IPS DF 19.7 (cell line): ENCODE measurements at regions not wholly inside any gene's neighbourhood (a gene's known extent, or its start where the extent isn't known, plus 50 kb on each side); places are given as distances from the start of the nearest gene placed in this dataset.
A peak's percentile ranks its signal among the peaks of the same experiment; 100 is the strongest.
"Not testable (repeated sequence)": the region's sequence is repeated elsewhere in the genome, so short reads cannot be mapped to it uniquely, and the experiment has no call there.

Source experiments
- DNase-seq: peaks from one replicate; pipeline ENCODE4 v3.0.0-alpha.2; 2013; ENCODE audit warnings: low read depth, low spot score

DNA sequence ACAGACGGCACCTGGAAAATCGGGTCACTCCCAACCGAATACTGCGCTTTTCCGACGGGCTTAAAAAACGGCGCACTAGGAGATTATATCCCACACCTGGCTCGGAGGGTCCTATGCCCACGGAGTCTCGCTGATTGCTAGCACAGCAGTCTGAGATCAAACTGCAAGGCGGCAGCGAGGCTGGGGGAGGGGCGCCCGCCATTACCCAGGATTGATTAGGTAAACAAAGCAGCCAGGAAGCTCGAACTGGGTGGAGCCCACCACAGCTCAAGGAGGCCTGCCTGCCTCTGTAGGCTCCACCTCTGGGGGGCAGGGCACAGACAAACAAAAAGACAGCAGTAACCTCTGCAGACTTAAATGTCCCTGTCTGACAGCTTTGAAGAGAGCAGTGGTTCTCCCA, 64.5 kb downstream of the SLC30A10 start:
- not testable (repeated sequence) for DNase-seq

DNA sequence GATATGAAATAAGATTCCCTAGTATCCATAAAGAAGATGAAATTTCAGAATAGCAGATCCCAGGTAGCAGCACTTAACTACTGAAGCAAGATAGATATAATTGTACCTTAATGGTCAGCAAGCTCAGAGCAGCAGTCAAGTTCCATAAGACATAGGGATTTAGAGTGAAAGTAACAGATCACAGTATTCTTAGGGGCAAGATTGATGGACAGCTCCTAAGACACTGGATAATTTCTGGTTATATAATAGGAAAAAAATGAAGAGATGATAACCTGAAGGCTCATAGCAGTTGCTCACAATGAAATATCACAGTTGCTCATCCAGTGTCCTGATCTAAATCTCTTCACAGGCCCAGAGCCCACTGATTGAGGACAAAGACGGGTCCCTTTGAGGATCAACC, 66.0 kb downstream of the SLC30A10 start:
- DNase-seq, result no peak

DNA sequence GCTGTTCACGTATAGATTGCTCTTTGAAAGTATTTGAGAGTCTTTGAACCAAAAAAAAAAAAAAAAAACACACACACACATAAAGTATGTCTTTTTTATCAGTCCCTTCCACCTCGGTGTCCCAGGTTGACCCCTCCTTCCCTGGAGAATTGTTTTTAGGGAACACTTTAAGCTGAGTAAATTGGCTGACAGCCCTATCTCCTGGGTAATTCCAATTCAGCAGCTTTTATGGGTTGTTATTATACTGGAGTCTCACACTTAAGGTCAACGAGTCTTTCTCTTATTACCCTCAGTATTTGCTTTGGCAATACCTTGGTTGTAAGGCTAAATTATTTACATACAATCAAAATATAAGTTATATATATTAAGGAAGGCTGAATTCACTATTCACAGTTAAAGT, 69.4 kb downstream of the SLC30A10 start:
- DNase-seq, result no peak

DNA sequence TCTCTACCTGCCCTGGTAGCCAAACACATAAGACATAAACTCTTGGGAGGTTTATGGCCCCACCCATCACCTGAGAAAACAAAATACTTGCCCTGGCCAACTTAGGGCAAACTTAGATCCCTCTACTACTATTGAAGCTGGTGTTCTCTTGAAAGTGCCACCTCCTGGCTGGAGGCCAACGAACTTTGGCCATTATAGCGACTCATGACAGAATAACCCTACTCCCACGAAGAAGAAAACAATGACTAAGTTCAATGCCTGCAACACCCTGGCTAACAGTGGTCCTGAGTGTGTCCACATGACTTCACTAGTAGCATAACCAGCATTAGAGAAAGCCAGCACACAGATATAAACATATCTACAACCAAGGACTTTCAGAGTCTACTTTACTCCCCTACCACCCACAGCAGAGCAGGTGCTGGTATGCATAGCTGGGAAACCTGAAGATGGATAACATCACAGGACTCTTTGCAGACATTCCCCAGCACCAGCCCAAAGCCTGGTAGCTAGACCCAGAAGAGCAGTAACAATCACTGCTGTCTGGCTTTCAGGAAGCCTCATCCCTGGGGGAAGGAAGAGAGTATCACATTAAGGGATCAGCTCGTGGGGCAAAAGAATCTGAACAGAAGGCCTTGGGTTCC, 81.0 kb downstream of the SLC30A10 start:
- DNase-seq, result no peak

DNA sequence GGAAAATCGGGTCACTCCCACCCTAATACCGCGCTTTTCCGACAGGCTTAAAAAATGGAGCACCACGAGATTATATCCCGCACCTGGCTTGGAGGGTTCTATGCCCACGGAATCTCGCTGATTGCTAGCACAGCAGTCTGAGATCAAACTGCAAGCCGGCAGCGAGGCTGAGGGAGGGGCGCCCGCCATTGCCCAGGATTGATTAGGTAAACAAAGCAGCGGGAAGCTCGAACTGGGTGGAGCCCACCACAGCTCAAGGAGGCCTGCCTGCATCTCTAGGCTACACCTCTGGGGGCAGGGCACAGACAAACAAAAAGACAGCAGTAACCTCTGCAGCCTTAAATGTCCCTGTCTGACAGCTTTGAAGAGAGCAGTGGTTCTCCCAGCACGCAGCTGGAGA, 88.8 kb downstream of the SLC30A10 start:
- peak; percentile 9 for DNase-seq

DNA sequence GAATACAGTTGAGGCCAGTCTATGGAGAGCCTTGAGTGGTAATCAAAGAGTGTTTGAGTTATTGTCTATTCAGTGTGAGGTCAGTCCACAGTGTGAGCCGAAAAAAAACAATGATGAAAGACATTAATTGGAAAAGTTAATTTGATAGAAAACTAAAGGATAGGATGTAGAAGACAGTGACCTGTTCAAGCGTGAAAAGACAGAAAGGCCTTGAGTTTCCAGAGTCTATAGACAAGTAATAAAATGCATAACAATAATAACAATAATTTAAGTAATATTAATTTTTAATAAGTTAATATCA, 90.4 kb downstream of the SLC30A10 start:
- no peak for DNase-seq

DNA sequence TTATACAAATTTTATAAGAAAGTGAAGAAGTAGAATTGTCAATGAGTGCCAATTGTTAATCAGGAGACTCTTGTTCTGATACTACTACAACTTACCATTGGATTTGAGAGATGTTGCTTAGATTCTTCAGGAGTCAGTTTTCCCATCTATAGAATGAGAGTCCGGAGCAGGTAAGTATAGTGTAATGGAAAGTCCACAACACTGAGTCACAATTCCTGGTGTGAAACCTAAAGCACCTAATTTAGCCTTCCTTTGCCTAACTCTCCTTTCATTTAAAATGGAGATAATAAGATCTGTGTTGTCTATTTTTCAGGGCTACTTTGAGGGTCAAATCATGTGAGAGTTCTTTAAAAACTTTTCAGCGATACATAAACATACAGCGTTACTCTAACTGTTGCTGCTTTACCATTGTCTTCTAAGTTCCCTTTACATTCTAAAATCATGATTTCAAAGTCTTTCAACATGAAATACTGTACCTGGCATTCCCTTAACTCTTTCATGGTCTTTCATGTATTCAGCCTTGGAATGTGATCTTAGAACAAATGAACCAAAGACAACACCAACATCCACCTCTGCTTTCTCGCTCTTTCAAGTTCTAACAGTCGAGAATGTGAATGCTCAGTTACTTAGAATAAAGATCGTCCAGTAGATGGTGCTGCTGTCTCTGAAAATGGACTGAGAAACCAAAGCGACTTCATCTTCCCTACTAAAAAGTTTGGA, 90.9 kb downstream of the SLC30A10 start:
- peak; percentile 48 for DNase-seq

DNA sequence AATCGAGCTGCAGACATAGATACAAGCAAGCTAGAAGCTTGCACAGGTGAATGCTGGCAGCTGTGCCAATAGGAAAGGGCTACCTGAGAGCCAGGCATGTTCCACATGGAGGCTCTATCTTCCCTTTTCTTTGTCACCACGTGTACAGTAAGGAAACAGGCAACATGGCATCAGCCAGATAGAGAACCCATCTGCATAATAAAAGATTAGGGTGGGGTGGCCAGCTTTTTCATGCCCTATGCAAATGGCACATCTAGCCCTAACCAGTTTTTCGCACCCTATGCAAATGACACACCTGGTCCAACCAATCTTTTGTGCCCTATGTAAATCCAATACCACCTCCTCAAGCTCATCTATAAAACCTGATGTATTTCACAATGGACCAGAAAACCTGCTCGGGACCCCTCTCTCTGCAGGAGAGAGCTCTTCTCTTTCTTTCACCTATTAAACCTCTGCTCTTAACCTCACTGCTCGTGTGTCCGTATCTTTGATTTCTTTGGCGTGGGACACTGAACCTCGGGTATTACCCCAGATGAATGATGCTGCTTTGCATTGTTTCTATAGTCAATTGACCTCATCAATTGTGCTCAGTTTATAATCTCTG, 93.9 kb downstream of the SLC30A10 start:
- peak; percentile 82 for DNase-seq

DNA sequence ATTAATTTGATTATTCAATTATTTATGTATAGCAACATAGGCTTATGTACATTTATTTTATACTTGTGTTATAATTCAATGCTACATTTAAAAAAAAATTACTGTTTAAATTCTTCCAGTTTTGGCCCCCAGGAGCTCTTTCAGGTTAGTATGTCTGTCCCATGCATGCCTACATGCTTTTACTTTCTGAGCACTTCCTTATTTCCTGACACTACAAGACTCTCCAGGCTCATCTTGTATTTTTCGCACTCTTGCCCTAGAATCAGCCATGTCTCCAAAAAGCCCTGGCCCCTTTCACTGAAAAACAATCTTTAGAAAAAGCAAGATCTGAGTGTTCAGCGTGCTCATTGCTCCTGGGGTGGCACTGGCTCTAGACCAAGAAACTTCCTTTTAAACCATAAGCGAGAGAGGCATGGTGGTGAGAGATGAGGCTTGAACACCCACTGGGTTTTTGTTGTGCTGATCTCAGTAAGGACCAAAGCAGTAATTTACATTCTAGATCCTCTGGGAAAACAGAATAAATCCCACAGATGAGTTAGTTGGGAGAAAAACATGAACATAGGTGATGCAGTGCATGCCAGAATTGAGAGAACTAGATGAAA, 95.0 kb downstream of the SLC30A10 start:
- peak; percentile 15 for DNase-seq

DNA sequence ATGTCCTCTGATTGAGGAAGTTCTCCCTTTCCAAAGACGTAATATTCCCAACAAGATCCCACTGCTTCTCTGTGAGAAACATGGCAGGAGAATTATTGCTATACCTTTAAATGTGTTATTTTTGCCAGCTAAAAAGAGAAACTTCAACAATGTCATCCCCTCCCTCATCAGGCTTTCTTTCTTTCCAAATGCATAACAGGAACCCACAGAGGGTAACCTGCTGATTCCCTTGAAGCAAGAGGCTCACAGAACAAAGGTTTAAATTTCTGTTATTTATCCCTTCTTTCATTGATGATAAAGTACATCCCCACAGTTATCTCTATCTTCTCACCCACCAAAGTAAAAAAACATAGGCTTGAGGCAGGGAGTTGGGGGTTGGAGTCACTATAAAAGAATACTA, 102.1 kb downstream of the SLC30A10 start:
- DNase-seq, result no peak

DNA sequence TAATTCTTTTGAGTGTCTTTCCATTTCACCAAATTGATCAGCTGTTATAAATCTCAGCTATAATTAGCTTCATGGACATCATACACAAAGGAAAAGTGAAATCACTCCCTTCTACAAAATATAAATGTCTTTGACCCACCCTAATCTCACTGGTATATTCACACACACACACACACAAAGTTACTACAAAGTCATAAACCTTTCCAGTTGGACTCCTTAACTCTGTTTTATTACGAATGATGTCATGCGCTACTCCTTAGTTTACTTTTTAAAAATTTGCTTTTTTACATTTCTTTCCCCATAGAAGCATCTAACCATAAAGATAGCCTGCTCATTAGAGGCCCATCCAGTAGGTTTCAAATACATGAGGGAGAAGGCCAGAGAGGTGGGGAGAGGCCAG, 103.0 kb downstream of the SLC30A10 start:
- DNase-seq, result no peak

DNA sequence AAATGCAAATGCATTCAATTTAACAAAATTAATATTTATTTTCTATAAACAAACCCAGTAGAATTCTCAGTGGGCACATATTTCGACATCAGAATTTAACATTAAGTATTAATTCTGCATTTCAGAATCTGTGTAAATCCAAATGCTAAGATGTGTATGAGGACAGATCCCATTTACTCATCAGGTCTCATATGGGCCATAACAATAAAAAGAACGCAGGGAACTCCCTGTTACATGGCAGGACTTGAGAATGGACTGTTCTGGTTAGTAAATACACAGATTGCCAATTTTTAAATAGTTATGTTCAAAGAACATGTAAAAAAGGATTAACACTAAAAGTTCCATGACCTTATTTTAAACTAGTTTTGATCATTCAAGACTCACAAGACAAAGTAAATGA, 104.0 kb downstream of the SLC30A10 start:
- DNase-seq, result no peak

DNA sequence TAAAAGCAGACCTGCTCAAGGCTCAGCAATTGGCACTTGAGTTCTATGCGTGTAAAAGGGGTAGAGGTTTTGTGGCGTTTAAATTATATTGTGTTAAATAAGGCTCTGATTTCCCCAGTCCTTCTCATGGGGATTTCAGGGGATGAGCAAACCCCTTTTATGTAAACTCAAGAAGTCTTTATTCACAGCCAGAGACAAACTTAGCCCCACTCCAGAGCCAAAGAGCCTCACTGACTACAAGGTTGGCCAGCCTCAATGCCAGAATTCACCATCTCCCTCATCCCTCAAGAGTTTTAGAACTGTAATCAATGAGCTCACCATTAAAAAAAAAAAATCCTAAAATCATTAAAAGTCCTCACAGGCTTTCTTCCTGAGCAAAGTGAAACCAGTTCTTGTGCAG, 107.8 kb downstream of the SLC30A10 start:
- no peak for DNase-seq

DNA sequence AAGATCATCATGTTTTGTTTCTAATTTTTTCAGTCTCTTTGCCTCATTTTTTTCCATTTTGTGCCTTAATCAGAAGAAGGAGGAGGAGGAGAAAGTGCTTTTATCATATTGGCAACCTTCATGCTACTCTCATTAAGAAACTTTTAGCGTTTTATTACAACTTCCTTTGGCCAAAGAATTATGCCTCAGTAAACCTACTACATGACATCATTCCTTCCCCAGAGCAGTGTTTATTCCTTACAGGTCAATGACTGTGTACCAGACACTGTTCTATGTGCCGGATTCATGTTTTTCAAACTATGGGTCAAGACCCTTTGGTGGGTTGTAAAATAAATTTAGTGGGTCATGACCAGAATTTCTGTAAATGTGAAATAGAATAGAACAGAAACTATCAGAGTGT, 110.4 kb downstream of the SLC30A10 start:
- no peak for DNase-seq

DNA sequence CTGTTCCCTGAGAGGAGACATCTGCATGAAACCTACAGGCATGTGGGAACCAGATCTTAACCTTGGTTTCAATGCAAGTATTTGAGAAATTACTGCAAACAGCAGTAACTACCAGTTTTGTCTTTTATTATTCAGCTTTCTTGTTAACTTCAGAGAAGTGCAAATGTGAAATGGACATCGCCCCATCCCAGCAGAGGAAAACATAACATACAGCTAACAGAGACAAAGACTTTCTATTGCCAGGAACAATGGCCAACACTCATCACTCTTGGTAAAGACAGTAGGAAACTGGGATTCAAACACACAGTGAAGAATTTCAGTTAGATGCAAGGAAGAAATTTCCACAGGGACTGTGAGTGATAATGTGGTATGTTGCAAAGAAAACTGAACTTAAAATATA, 115.1 kb downstream of the SLC30A10 start:
- DNase-seq, result no peak

DNA sequence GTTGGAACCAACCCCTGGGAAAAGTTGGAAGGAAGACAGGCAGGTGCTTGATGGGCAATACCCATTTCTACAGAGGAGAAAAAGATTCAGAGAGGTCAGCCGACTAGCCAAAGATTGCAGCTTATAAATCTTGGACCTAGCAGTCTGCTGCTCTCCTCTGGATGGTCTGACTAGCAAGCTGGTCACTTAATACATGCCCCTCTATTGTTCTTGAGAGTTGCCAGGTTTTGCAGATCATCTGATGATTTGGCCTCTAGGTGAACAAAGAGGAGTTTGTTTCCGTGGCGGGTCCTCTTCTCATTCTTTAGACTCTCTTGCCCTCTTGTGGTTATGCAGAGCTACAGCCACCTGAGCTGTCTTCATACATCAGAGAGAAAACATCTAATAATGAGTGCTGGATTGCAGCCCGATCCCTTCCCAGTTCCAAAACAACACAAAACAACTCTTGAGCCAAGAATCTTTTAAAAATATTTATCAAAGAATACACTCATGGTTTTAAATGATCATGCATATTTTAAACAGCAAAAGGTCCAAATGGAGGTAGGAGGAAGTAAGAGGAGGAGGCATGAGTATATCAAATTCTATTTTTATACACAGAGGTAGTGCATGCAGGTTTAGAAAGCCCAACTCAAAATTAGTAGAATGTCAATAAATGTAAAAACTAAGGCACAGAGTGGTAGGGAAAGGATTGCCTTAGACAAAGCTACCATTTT, 115.7 kb downstream of the SLC30A10 start:
- peak; percentile 69 for DNase-seq

DNA sequence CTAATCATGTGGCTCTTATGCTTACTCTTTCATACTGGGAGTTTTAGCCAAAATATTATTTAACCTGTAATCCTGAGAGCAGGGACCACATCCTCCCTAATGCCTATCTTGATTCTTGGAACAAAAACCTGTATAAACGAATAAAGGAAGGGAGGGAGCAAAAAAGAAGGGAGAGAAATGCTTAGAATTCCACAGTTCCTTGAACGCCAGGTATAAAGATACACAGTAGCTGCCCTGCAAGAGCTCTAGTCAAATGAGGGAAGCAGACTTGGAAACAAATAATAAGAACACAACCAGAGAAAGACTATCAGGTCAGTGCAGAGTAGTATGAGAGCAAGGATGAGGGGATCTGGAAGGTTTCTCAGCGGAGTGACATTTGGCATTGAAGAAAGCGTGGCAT, 116.3 kb downstream of the SLC30A10 start:
- peak; percentile 2 for DNase-seq

DNA sequence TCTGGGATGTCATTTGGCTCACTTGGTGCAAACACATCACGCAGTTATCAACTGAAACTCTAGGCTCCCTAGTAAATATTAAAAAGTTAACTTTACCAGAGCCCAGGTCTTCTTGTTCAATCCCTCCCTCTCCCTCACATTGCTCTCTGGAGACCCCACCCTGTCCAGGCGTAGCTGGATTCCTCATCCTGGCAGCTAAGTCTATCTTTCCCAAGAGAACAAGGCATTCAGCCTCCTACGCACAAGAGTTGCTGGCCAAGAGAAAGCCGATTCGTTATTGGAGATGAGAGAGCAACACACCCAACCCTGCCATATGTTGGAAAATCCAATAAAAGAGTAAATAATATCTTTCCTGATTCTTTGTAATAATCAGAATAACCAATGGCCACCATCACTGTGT, 117.9 kb downstream of the SLC30A10 start:
- no peak for DNase-seq

DNA sequence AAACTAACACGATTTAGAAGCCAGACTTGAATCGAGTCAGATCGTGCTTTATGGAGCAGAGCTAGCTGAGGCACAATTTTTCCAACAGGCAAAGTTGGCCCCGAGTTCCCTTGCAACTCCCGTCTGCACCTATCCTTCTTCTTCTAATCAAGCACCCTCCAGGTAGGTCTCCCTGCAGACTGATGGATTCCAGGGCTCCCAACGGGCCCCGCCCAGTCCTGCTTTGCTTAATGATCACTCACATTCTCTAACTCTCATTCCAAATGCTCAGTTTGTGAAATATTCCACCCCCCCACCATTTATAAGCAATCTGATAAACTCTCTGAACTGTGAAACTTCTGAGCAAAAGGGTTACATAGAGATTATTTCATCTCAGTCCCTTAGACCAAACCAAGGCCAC, 119.6 kb downstream of the SLC30A10 start:
- no peak for DNase-seq

DNA sequence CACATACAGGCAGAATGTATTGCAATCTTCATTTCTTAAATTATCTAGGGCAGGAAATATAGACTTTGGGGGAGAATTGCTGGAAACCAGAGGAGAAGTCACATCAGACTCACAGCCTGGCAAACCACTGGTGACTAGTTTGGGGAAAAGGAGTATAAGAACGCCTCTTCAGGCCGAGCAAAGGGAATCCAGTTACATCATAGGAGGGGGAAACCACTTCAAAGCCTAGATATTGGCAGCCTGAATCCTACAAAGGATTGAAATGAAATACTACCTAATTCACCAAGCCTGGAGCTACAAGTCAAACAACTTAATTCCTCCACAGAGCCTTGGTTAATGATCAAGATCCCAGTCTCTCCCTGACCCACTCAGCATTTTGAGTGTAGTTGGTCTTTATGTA, 121.7 kb downstream of the SLC30A10 start:
- DNase-seq, result no peak

DNA sequence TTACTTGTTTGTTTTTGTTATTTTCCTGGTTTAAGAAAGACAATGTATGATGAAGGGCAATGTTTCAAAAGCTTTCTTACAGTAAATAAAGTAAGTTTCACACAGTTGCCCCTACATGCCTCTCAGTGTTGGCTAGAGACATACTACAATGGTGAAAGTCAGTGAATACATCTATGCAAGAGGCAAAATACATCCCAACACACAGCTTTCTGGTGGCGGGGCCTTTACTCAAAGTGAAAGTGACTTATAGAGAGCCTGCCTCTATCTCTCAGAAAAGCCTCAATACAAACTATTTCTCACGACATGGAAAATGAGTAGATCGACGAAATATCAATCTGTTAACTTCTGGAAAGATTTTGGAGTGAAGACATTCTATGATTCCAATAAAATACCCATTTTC, 122.3 kb downstream of the SLC30A10 start:
- no peak for DNase-seq

DNA sequence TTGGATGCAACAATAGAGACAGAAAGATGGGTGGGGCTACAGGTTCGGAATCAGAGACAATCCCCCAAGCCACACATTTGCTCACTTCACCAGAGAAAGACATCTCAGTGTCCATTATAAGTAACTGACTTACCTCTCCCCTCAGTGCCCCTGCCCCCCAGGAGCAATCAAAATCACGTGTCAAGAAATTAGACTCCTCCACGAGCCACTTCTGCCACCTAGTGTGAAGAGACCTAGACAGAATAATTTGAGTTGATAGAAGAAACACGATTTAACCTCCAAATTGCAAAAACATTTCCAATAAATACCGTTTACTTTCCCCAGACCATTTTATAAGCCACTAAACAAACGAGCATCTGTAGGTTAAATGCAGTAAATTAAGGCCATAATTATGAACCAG, 123.2 kb downstream of the SLC30A10 start:
- DNase-seq, result no peak
